ENCODE measurements at regions not wholly inside any gene's neighbourhood (a gene's known extent, or its start where the extent isn't known, plus 50 kb on each side); places are given as distances from the start of the nearest gene placed in this dataset.
A peak's percentile ranks its signal among the peaks of the same experiment; 100 is the strongest.

DNA sequence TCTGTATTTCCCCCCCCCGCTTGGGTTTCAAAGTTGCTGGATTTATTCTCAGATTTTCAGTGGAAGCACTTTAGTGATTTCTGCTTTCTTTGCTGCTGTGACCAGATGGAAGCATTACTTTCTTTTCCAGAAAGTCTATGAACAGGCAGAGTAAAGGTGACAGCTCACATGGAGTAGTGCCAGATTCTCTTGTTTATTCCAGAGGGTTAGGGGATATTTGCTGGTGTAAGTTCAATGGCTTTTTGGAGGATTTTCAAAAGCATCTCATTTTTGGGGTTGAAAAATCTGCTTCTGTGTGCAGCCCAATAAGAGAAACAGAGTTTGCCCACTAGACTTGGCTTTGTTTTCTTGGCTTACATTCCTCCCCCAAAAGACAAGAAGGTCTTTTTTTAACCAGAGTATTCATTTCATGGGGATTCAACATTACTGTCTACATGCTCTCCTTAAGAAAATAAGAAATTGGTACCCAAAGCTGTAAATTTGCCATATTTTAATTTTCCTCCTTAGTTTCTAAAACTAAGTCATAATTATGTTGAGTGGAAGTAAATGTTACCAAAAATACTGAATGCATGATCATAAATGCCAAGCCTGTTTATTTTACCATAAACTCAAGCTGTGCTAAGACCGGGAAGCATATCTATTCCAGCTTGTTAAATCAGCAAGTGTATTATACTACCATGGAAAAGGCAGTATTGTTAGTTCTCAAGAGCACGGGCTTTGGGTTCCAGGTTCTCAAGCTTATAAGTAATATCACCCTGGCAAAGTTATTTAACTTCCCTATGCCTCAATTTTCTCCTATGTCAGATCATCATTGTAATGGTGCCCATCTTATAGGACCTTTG, 557.2 kb downstream of the CPS1 start:
- Histone ChIP-seq H3K79me2 (ENCODE audit: control insufficient read depth, insufficient read depth, low read length) (no peaks in the 10 kb centered on the region), H3K27ac (ENCODE audit: insufficient read depth, low read length) (no peak overlapping the region), H3K4me3 (replicated peaks in 1 of 4; ENCODE audit: control extremely low read depth in 1 of 4, insufficient read depth in 1 of 4, low read depth in 3 of 4, low read length in 4 of 4) (no peak overlapping the region), H3K27me3 (ENCODE audit: control insufficient read depth, insufficient read depth, low read length) (no peaks in the 10 kb centered on the region), H3K4me1 (ENCODE audit: control insufficient read depth, extremely low read depth, insufficient read depth, low read length) (no peaks in the 10 kb centered on the region), H2AFZ (ENCODE audit: low read length) (no peak overlapping the region), H3K9ac (ENCODE audit: insufficient read depth, low read length) (no peak overlapping the region), H4K20me1 (ENCODE audit: control insufficient read depth, extremely low read depth, insufficient read depth, low read length) (no peaks in the 10 kb centered on the region), H3K4me2 (ENCODE audit: extremely low read depth, insufficient read depth, low read length) (no peak overlapping the region), H3K36me3 (ENCODE audit: control insufficient read depth, insufficient read depth, low read length) (no peaks in the 10 kb centered on the region), H3K9me3 (ENCODE audit: control insufficient read depth, insufficient read depth, low read depth, low read length) (no peaks in the 10 kb centered on the region)
- no peak for DNase-seq (ENCODE audit: low read depth in 2 of 2)
- TF ChIP-seq EZH2 (IDR thresholded peaks at IDR 0.05; ENCODE audit: low read length, missing control alignments), result no peak
- TF ChIP-seq, protein P1, sequence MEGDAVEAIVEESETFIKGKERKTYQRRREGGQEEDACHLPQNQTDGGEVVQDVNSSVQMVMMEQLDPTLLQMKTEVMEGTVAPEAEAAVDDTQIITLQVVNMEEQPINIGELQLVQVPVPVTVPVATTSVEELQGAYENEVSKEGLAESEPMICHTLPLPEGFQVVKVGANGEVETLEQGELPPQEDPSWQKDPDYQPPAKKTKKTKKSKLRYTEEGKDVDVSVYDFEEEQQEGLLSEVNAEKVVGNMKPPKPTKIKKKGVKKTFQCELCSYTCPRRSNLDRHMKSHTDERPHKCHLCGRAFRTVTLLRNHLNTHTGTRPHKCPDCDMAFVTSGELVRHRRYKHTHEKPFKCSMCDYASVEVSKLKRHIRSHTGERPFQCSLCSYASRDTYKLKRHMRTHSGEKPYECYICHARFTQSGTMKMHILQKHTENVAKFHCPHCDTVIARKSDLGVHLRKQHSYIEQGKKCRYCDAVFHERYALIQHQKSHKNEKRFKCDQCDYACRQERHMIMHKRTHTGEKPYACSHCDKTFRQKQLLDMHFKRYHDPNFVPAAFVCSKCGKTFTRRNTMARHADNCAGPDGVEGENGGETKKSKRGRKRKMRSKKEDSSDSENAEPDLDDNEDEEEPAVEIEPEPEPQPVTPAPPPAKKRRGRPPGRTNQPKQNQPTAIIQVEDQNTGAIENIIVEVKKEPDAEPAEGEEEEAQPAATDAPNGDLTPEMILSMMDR (conservative IDR thresholded peaks at IDR 0.05 in 1 of 2, IDR thresholded peaks at IDR 0.05 in 1 of 2; ENCODE audit: low read depth in 1 of 2, low read length in 2 of 2), result no peak

DNA sequence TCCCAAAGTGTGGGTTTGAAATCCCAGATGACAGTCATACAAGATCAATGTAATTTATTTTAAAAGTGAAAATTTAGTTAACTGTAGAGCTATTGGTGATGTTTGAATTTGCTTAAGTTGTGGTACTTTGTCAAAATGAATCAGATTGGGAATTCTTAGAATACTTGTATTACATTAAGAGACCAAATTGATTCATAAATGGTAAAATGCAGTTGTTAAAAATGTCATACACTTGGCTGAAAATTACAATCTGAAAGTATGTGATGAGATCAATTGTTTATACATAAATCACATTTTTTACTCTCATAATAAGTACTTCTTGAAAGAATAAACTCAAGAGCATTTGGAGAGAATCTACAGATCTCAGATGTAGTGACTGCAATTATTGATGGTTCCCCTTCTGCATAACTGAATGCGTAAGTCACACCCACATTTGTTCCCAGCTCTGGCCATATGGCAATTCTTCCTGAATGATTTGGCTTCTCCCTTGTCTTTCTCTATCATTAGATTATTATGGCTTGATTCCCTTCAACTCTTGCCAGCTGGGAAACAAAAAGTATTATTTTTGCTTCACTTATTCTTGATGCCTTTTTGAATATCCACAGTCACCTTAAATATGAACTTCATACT, 558.5 kb downstream of the CPS1 start:
- Histone ChIP-seq H3K9me3 (ENCODE audit: control insufficient read depth, insufficient read depth, low read depth, low read length) (no peaks in the 10 kb centered on the region), H2AFZ (ENCODE audit: low read length) (no peak overlapping the region), H4K20me1 (ENCODE audit: control insufficient read depth, extremely low read depth, insufficient read depth, low read length) (no peaks in the 10 kb centered on the region), H3K27ac (ENCODE audit: insufficient read depth, low read length) (no peak overlapping the region), H3K9ac (ENCODE audit: insufficient read depth, low read length) (no peak overlapping the region), H3K4me2 (ENCODE audit: extremely low read depth, insufficient read depth, low read length) (no peak overlapping the region), H3K27me3 (ENCODE audit: control insufficient read depth, insufficient read depth, low read length) (no peaks in the 10 kb centered on the region), H3K36me3 (ENCODE audit: control insufficient read depth, insufficient read depth, low read length) (no peaks in the 10 kb centered on the region), H3K79me2 (ENCODE audit: control insufficient read depth, insufficient read depth, low read length) (no peaks in the 10 kb centered on the region), H3K4me3 (replicated peaks in 1 of 4; ENCODE audit: control extremely low read depth in 1 of 4, insufficient read depth in 1 of 4, low read depth in 3 of 4, low read length in 4 of 4) (no peak overlapping the region), H3K4me1 (ENCODE audit: control insufficient read depth, extremely low read depth, insufficient read depth, low read length) (no peaks in the 10 kb centered on the region)
- DNase-seq (ENCODE audit: low read depth in 2 of 2), result peak; percentile 0 to 94
- TF ChIP-seq, protein P1 (conservative IDR thresholded peaks at IDR 0.05 in 1 of 2, IDR thresholded peaks at IDR 0.05 in 1 of 2; ENCODE audit: low read depth in 1 of 2, low read length in 2 of 2), result no peak
- no peak for TF ChIP-seq EZH2 (IDR thresholded peaks at IDR 0.05; ENCODE audit: low read length, missing control alignments)

DNA sequence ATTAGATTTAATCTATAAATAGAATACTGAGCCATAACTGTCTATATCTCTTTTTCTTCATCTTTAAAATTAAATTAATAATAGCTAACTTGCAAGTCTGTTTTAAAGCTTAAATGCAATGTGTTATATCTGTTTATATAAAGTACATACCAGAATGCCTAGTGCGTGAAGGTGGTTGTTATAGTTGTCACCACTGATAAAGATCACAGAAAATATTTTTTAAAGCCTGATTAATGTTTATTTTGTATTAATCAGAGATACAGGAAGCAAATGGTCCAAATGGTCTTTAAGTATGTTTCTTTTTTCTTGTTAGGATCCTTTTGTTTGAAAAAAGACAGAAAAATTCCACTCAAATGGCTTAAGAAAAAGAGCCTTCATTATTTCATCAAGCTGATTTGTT, 560.6 kb downstream of the CPS1 start:
- no peak overlapping the region for H2AFZ ChIP-seq (ENCODE audit: low read length)
- H3K4me2 ChIP-seq (ENCODE audit: extremely low read depth, insufficient read depth, low read length), result no peak overlapping the region
- no peaks in the 10 kb centered on the region for H3K4me1 ChIP-seq (ENCODE audit: control insufficient read depth, extremely low read depth, insufficient read depth, low read length)
- no peaks in the 10 kb centered on the region for H3K79me2 ChIP-seq (ENCODE audit: control insufficient read depth, insufficient read depth, low read length)
- peak in 1 of 2 donors; percentile 56 for DNase-seq (ENCODE audit: low read depth in 2 of 2)
- TF ChIP-seq, protein P1 (conservative IDR thresholded peaks at IDR 0.05 in 1 of 2, IDR thresholded peaks at IDR 0.05 in 1 of 2; ENCODE audit: low read depth in 1 of 2, low read length in 2 of 2), result no peak
- TF ChIP-seq EZH2 (IDR thresholded peaks at IDR 0.05; ENCODE audit: low read length, missing control alignments), result no peak
- H3K9ac ChIP-seq (ENCODE audit: insufficient read depth, low read length), result no peak overlapping the region
- no peaks in the 10 kb centered on the region for H3K27me3 ChIP-seq (ENCODE audit: control insufficient read depth, insufficient read depth, low read length)
- no peaks in the 10 kb centered on the region for H3K9me3 ChIP-seq (ENCODE audit: control insufficient read depth, insufficient read depth, low read depth, low read length)
- H4K20me1 ChIP-seq (ENCODE audit: control insufficient read depth, extremely low read depth, insufficient read depth, low read length), result no peaks in the 10 kb centered on the region
- no peaks in the 10 kb centered on the region for H3K36me3 ChIP-seq (ENCODE audit: control insufficient read depth, insufficient read depth, low read length)
- no peak overlapping the region for H3K4me3 ChIP-seq (replicated peaks in 1 of 4; ENCODE audit: control extremely low read depth in 1 of 4, insufficient read depth in 1 of 4, low read depth in 3 of 4, low read length in 4 of 4)
- no peak overlapping the region for H3K27ac ChIP-seq (ENCODE audit: insufficient read depth, low read length)
